Vagina (tissue), 2 donors: ENCODE measurements at regions not wholly inside any gene's neighbourhood (a gene's known extent, or its start where the extent isn't known, plus 50 kb on each side); places are given as distances from the start of the nearest gene placed in this dataset.

Source experiments
- POLR2A ChIP-seq, 2 donors: fragments of 450-650 bp; IDR thresholded peaks; one replicate each; pipeline ENCODE4 v1.6.1; 2017; ENCODE audit warnings: antibody characterized with exemption in 2 of 2, mild to moderate bottlenecking in 2 of 2, moderate library complexity in 2 of 2
- POLR2AphosphoS5 ChIP-seq, 2 donors: sonication (generic); formaldehyde crosslinking; IDR thresholded peaks; one replicate each; pipeline ENCODE4 v1.9.0; 2017; ENCODE audit warnings: antibody characterized with exemption in 2 of 2, mild to moderate bottlenecking in 2 of 2, low read depth in 1 of 2; ENCODE audit not compliant: insufficient read depth in 1 of 2
- TF ChIP-seq, protein P1 (sequence below), 3 experiments: fragments of 450-650 bp in 2 of 3; fragments of 200-600 bp in 1 of 3; sonication (generic) in 1 of 3; IDR thresholded peaks; one replicate each; pipeline ENCODE4 v1.5.1; 2017 to 2019; ENCODE audit warnings: antibody characterized with exemption in 3 of 3, mild to moderate bottlenecking in 2 of 3, moderate library complexity in 2 of 3

DNA sequence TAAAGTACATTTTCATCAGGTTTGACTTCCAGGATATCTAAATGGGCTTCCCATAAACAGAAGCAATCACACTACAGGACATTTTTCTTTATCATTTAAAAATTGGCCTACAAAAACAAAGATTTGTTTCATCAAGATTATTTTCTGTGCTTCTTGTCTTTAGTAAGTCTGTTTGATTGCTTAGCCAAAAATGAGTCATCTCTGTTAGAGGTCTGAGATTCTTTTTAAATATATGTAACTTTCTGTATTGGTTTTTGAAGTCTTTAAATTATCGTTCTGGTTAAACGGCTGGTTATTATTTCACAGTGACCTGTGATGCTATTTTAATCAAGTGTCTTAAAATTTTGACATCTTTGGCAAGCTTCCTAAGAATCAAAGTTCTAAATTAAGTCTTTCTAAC lies 62.7 kb downstream of the SLITRK1 start:
- TF ChIP-seq, protein P1, sequence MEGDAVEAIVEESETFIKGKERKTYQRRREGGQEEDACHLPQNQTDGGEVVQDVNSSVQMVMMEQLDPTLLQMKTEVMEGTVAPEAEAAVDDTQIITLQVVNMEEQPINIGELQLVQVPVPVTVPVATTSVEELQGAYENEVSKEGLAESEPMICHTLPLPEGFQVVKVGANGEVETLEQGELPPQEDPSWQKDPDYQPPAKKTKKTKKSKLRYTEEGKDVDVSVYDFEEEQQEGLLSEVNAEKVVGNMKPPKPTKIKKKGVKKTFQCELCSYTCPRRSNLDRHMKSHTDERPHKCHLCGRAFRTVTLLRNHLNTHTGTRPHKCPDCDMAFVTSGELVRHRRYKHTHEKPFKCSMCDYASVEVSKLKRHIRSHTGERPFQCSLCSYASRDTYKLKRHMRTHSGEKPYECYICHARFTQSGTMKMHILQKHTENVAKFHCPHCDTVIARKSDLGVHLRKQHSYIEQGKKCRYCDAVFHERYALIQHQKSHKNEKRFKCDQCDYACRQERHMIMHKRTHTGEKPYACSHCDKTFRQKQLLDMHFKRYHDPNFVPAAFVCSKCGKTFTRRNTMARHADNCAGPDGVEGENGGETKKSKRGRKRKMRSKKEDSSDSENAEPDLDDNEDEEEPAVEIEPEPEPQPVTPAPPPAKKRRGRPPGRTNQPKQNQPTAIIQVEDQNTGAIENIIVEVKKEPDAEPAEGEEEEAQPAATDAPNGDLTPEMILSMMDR (IDR thresholded peaks at IDR 0.05): no peak
- TF ChIP-seq POLR2AphosphoS5 (IDR thresholded peaks at IDR 0.05; ENCODE audit: insufficient read depth in 1 of 2, low read depth in 1 of 2): no peak
- TF ChIP-seq POLR2A (IDR thresholded peaks at IDR 0.05): no peak
